A673 (cell line): ENCODE measurements at regions not wholly inside any gene's neighbourhood (a gene's known extent, or its start where the extent isn't known, plus 50 kb on each side); places are given as distances from the start of the nearest gene placed in this dataset.
"Not testable (repeated sequence)": the region's sequence is repeated elsewhere in the genome, so short reads cannot be mapped to it uniquely, and the experiment has no call there.

Source experiments
- BruUV-seq: library from RNA; stranded (reverse); fragments of 400-500 nt; replicated peaks from 2 replicates; lab custom pipeline; 2021; lab: Mats Ljungman, UMichigan
- CTCF ChIA-PET: fragments of 300-600 bp; sonication (Branson Sonifier 250); formaldehyde crosslinking; loops from one replicate; lab custom pipeline; 2022; ENCODE audit warnings: antibody characterized with exemption; lab: Charles Lee
- POLR2A ChIA-PET: fragments of 300-600 bp; sonication (Branson Sonifier 250); formaldehyde crosslinking; loops from one replicate; lab custom pipeline; 2022; ENCODE audit warnings: antibody characterized with exemption; ENCODE audit not compliant: low non-redundant PET; lab: Charles Lee
- DNase-seq: peaks from one replicate; pipeline ENCODE4 v3.0.0-alpha.2; 2015; ENCODE audit warnings: low spot score
- H3K27ac ChIP-seq: fragments of 200-600 bp; sonication (generic); 2 replicates; pipeline ENCODE4 v1.5.1; 2016; ENCODE audit warnings: mixed run types, low read depth, mild to moderate bottlenecking, mixed read lengths, antibody characterized with exemption, low read length; ENCODE audit not compliant: poor library complexity, severe bottlenecking
- H3K27me3 ChIP-seq: fragments of 200-600 bp; sonication (generic); replicated peaks from 2 replicates; pipeline ENCODE4 v1.6.1; 2017; ENCODE audit warnings: mixed run types, low read depth, mild to moderate bottlenecking, mixed read lengths, antibody characterized with exemption, low read length; ENCODE audit not compliant: insufficient read depth, poor library complexity
- H3K36me3 ChIP-seq: fragments of 200-600 bp; sonication (generic); 2 replicates; pipeline ENCODE4 v1.6.1; 2016; ENCODE audit warnings: mixed run types, mild to moderate bottlenecking, mixed read lengths, antibody characterized with exemption, low read length; ENCODE audit not compliant: insufficient read depth, poor library complexity, severe bottlenecking
- H3K4me1 ChIP-seq: fragments of 200-600 bp; sonication (generic); 2 replicates; pipeline ENCODE4 v1.6.1; 2017; ENCODE audit warnings: mixed run types, mild to moderate bottlenecking, mixed read lengths, antibody characterized with exemption, low read length; ENCODE audit not compliant: insufficient read depth, poor library complexity, severe bottlenecking
- H3K4me3 ChIP-seq: fragments of 200-600 bp; sonication (generic); 2 replicates; pipeline ENCODE4 v1.5.1; 2016; ENCODE audit warnings: low read depth, mixed run types, mild to moderate bottlenecking, mixed read lengths, low read length; ENCODE audit not compliant: poor library complexity, severe bottlenecking
- H3K9me3 ChIP-seq: fragments of 200-600 bp; sonication (generic); 2 replicates; pipeline ENCODE4 v1.6.1; 2016; ENCODE audit warnings: mixed run types, low read depth, mild to moderate bottlenecking, mixed read lengths, antibody characterized with exemption, low read length; ENCODE audit not compliant: poor library complexity, severe bottlenecking
- EZH2 ChIP-seq: fragments of 200-600 bp; sonication (generic); IDR thresholded peaks from 2 replicates; pipeline ENCODE4 v1.6.1; 2017; ENCODE audit warnings: borderline replicate concordance, low read depth, mild to moderate bottlenecking, mixed read lengths, antibody characterized with exemption, low read length; ENCODE audit not compliant: poor library complexity, severe bottlenecking
- intact Hi-C: fragments of 100-400 bp; cut with micrococcal nuclease; formaldehyde crosslinking; loops from one replicate; pipeline ENCODE4 v1.10.0; 2022; ENCODE audit not compliant: unreplicated experiment
- TF ChIP-seq, protein P1 (sequence below): fragments of 300-800, 200-600 bp; sonication (generic); conservative IDR thresholded peaks from 2 replicates; pipeline ENCODE4 v1.5.1; 2017; ENCODE audit warnings: low read depth, mild to moderate bottlenecking, antibody characterized with exemption, low read length, moderate library complexity, mixed read lengths

DNA sequence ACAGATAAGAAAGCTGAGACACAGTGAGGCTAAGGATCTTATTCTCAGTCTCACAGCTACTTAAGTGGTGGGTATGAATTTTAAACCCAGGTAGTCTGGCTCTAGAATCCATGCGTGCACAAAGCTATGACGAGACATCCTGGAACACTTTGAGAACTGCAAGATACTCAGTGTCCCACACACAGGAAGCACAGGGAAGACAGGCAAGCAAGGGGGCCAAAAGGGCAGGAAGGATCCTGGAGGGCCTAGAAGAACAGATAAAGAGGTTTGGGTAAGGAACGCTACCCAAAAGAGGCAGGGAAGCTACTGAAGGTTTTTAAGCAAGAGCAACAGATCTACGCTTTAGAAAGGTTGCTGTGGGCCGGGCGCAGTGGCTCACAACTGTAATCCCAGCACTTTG is 99.1 kb upstream of the HES1 start:
- POLR2A ChIA-PET: no interaction called here
- no peaks in the 10 kb centered on the region for H3K36me3 ChIP-seq
- CTCF ChIA-PET: no interaction called here
- no peak overlapping the region for H3K4me3 ChIP-seq
- TF ChIP-seq, protein P1, sequence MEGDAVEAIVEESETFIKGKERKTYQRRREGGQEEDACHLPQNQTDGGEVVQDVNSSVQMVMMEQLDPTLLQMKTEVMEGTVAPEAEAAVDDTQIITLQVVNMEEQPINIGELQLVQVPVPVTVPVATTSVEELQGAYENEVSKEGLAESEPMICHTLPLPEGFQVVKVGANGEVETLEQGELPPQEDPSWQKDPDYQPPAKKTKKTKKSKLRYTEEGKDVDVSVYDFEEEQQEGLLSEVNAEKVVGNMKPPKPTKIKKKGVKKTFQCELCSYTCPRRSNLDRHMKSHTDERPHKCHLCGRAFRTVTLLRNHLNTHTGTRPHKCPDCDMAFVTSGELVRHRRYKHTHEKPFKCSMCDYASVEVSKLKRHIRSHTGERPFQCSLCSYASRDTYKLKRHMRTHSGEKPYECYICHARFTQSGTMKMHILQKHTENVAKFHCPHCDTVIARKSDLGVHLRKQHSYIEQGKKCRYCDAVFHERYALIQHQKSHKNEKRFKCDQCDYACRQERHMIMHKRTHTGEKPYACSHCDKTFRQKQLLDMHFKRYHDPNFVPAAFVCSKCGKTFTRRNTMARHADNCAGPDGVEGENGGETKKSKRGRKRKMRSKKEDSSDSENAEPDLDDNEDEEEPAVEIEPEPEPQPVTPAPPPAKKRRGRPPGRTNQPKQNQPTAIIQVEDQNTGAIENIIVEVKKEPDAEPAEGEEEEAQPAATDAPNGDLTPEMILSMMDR: no peak
- no peak for TF ChIP-seq EZH2
- BruUV-seq: no TSS peak
- no peak overlapping the region for H3K27ac ChIP-seq
- no peaks in the 10 kb centered on the region for H3K9me3 ChIP-seq
- intact Hi-C loops: no loop called here
- no peaks in the 10 kb centered on the region for H3K4me1 ChIP-seq
- no peak for DNase-seq
- H3K27me3 ChIP-seq: no peaks in the 10 kb centered on the region

DNA sequence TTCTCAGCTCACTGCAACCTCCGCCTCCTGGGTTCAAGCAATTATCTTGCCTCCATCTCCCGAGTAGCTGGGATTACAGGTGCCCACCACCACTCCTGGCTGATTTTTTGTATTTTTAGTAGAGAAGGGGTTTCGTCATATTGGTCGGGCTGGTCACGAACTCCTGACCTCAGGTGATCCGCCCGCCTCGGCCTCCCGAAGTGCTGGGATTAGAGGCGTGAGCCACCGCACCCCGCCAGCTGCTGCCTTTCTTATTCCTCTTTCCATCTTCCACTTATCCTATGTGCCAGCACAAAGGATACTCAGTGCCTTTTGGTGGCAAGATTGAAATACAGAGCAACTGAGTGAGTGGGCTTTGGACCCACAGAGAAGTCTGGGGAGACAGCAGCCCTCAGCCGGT is 97.6 kb upstream of the HES1 start:
- H3K27me3 ChIP-seq, intact Hi-C loops, POLR2A ChIA-PET, H3K4me3 ChIP-seq, H3K4me1 ChIP-seq, BruUV-seq, H3K9me3 ChIP-seq, H3K27ac ChIP-seq, H3K36me3 ChIP-seq, DNase-seq: not testable (repeated sequence)
- CTCF ChIA-PET: interaction anchor here (0.6 kb wide), 1 partner anchor 8 kb away, joined by 5 read pairs; no protein-coding TSS in a partner anchor

DNA sequence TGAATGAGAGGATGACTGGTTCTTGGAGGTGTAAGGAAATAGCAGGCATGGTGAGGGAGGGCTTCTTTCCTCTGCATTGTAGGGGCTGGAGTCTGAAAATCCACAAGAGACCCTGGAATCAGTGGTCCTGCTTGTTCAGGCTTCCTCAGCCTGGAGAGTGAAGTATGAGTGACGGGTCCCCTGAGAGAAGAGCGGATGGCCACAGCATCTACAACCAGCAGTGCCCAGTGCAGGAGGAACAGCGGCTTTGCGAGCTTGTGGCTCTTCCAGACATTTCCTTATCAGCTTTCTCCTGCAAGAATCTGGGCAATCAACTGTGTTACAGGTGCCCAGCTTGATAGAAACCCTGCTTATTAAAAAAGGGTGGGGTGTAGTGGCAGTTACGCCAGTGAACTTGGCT is 97.0 kb upstream of the HES1 start:
- DNase-seq: no peak
- Histone ChIP-seq H3K36me3 (no peaks in the 10 kb centered on the region), H3K27me3 (no peaks in the 10 kb centered on the region), H3K4me1 (no peaks in the 10 kb centered on the region), H3K4me3 (no peak overlapping the region), H3K27ac (no peak overlapping the region), H3K9me3 (no peaks in the 10 kb centered on the region)
- BruUV-seq: no TSS peak
- ChIA-PET POLR2A (no interaction called here), CTCF (no interaction called here)
- intact Hi-C loops: no loop called here
- TF ChIP-seq, protein P1: no peak
- no peak for TF ChIP-seq EZH2

DNA sequence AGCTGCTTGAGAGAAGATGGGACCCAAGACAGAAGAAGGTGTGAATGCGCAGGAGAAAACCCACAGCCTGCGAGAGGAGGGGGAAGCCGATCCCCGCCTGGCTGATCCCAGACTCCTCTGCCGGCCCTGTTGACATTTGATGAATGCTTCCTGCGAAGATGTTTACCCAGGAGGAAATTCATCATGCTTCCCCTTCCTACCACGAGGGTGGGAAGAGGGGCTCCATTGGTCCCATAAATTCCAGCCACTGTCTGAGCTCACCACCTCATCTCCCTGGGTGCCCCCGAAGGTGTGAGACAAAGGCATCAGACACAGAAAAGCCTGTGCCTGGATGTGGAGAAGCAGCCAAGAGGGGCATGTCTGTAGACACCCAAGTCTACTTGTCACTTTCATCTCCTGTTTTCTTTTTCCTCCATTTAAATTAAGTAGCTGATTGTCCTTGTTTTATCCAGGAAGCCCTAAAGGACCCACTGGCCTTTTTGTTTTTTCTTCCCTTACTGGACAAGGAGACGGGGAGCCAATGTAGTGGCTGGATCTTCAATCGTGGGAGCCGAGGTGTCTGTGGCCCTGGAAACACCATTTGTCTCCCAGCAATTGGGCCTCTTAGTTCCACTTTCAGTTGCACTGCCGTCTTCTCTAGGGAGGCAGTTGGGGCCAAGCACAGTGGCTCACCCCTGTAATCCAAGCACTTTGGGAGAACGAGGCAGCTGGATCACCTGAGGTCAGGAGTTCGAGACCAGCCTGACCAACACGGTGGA is 95.3 kb upstream of the HES1 start:
- no TSS peak for BruUV-seq
- CTCF ChIA-PET: no interaction called here
- no peak overlapping the region for H3K27ac ChIP-seq
- TF ChIP-seq, protein P1: no peak
- TF ChIP-seq EZH2: no peak
- H3K9me3 ChIP-seq: no peaks in the 10 kb centered on the region
- H3K4me1 ChIP-seq: no peaks in the 10 kb centered on the region
- no peaks in the 10 kb centered on the region for H3K36me3 ChIP-seq
- no peak overlapping the region for H3K4me3 ChIP-seq
- intact Hi-C loops: no loop called here
- no peak for DNase-seq
- H3K27me3 ChIP-seq: no peaks in the 10 kb centered on the region
- POLR2A ChIA-PET: no interaction called here
